ENCODE measurements at regions not wholly inside any gene's neighbourhood (a gene's known extent, or its start where the extent isn't known, plus 50 kb on each side); places are given as distances from the start of the nearest gene placed in this dataset.

- TF ChIP-seq CTCF (IDR thresholded peaks at IDR 0.05): no peak
- no peak overlapping the region for H3K4me2 ChIP-seq (ENCODE audit: low read length)
- no peaks in the 10 kb centered on the region for H3K9me3 ChIP-seq (ENCODE audit: control insufficient read depth, low read length)
- no peak overlapping the region for H3K27ac ChIP-seq
- no peak overlapping the region for H2AFZ ChIP-seq
- no peak overlapping the region for H3K4me3 ChIP-seq (ENCODE audit: low read depth, low read length)
- no peaks in the 10 kb centered on the region for H3K4me1 ChIP-seq
- H3K36me3 ChIP-seq (ENCODE audit: control insufficient read depth, insufficient read depth, low read length): no peaks in the 10 kb centered on the region
- H3K79me2 ChIP-seq: no peaks in the 10 kb centered on the region
- H3K9ac ChIP-seq: no peak overlapping the region
- H3K27me3 ChIP-seq (ENCODE audit: control insufficient read depth, insufficient read depth, low read length): no peaks in the 10 kb centered on the region
Observed at GRCh38 chr1:17886838-17887441, 131.8 kb downstream of the ACTL8 start.

GRCh38 chr1:17887661-17888371 lies 132.7 kb downstream of the ACTL8 start:
- Histone ChIP-seq H2AFZ (no peak overlapping the region), H3K27ac (no peak overlapping the region), H3K9ac (no peak overlapping the region), H3K27me3 (ENCODE audit: control insufficient read depth, insufficient read depth, low read length) (no peaks in the 10 kb centered on the region), H3K4me1 (no peaks in the 10 kb centered on the region), H3K4me2 (ENCODE audit: low read length) (no peak overlapping the region), H3K9me3 (ENCODE audit: control insufficient read depth, low read length) (no peaks in the 10 kb centered on the region), H3K36me3 (ENCODE audit: control insufficient read depth, insufficient read depth, low read length) (no peaks in the 10 kb centered on the region), H3K4me3 (ENCODE audit: low read depth, low read length) (no peak overlapping the region), H3K79me2 (no peaks in the 10 kb centered on the region)
- no peak for TF ChIP-seq CTCF (IDR thresholded peaks at IDR 0.05)

GRCh38 chr1:17890056-17890814 lies 135.1 kb downstream of the ACTL8 start:
- H3K4me1 ChIP-seq: no peaks in the 10 kb centered on the region
- H3K27me3 ChIP-seq (ENCODE audit: control insufficient read depth, insufficient read depth, low read length): no peaks in the 10 kb centered on the region
- no peak overlapping the region for H3K4me3 ChIP-seq (ENCODE audit: low read depth, low read length)

GRCh38 chr1:17890815-17891191 lies 135.7 kb downstream of the ACTL8 start:
- Histone ChIP-seq H3K9ac (no peak overlapping the region), H3K79me2 (no peaks in the 10 kb centered on the region), H2AFZ (no peak overlapping the region), H3K4me2 (ENCODE audit: low read length) (no peak overlapping the region), H3K27me3 (ENCODE audit: control insufficient read depth, insufficient read depth, low read length) (no peaks in the 10 kb centered on the region), H3K4me1 (no peaks in the 10 kb centered on the region), H3K4me3 (ENCODE audit: low read depth, low read length) (no peak overlapping the region), H3K36me3 (ENCODE audit: control insufficient read depth, insufficient read depth, low read length) (no peaks in the 10 kb centered on the region), H3K27ac (no peak overlapping the region), H3K9me3 (ENCODE audit: control insufficient read depth, low read length) (no peaks in the 10 kb centered on the region)
- no peak for TF ChIP-seq CTCF (IDR thresholded peaks at IDR 0.05)

More at GRCh38 chr1:17890056-17890814, 135.1 kb downstream of the ACTL8 start:
- H3K27ac ChIP-seq: no peak overlapping the region
- no peaks in the 10 kb centered on the region for H3K9me3 ChIP-seq (ENCODE audit: control insufficient read depth, low read length)
- H3K4me2 ChIP-seq (ENCODE audit: low read length): no peak overlapping the region
- no peaks in the 10 kb centered on the region for H3K36me3 ChIP-seq (ENCODE audit: control insufficient read depth, insufficient read depth, low read length)
- no peaks in the 10 kb centered on the region for H3K79me2 ChIP-seq
- H3K9ac ChIP-seq: no peak overlapping the region
- no peak for TF ChIP-seq CTCF (IDR thresholded peaks at IDR 0.05)
- no peak overlapping the region for H2AFZ ChIP-seq

Measured in parathyroid adenoma (tissue), 2 donors.